Neural cell (in vitro differentiated cells): ENCODE measurements at regions not wholly inside any gene's neighbourhood (a gene's known extent, or its start where the extent isn't known, plus 50 kb on each side); places are given as distances from the start of the nearest gene placed in this dataset.

Experiments
- H2AFZ ChIP-seq: fragments of 200-600, 300-800 bp; sonication (generic), shearing (Covaris generic); 2 replicates; pipeline ENCODE4 v1.6.0; 2014; ENCODE audit warnings: low read depth, mild to moderate bottlenecking, antibody characterized with exemption, low read length, moderate library complexity
- H3F3A ChIP-seq: fragments of 200-600 bp; shearing (Covaris generic); 2 replicates; pipeline ENCODE4 v1.6.1; 2016; ENCODE audit warnings: mild to moderate bottlenecking, moderate library complexity, mixed read lengths, antibody characterized with exemption, low read length; ENCODE audit not compliant: insufficient read depth, poor library complexity, severe bottlenecking
- H3K27ac ChIP-seq: fragments of 200-600, 300-800 bp; sonication (generic), shearing (Covaris generic); 2 replicates; pipeline ENCODE4 v1.5.1; 2014; ENCODE audit warnings: mild to moderate bottlenecking, low read length, moderate library complexity
- H3K27me3 ChIP-seq: fragments of 300-800, 200-600 bp; sonication (generic), shearing (Covaris generic); 2 replicates; pipeline ENCODE4 v1.6.0; 2014; ENCODE audit warnings: mild to moderate bottlenecking, low read depth, low read length, moderate library complexity; ENCODE audit not compliant: insufficient read depth
- H3K36me3 ChIP-seq: fragments of 300-800, 200-600 bp; sonication (generic), shearing (Covaris generic); 2 replicates; pipeline ENCODE4 v1.5.1; 2014; ENCODE audit warnings: mild to moderate bottlenecking, antibody characterized with exemption, low read length, moderate library complexity; ENCODE audit not compliant: insufficient read depth
- H3K4me2 ChIP-seq: fragments of 300-800, 200-600 bp; sonication (generic), shearing (Covaris generic); 2 replicates; pipeline ENCODE4 v1.6.0; 2014; ENCODE audit warnings: mild to moderate bottlenecking, low read length
- H3K4me3 ChIP-seq: fragments of 300-800, 200-600 bp; sonication (generic), shearing (Covaris generic); 2 replicates; pipeline ENCODE4 v1.5.1; 2014; ENCODE audit warnings: mild to moderate bottlenecking, low read length, moderate library complexity
- H3K79me2 ChIP-seq: fragments of 200-600 bp; shearing (Covaris generic); replicated peaks from 2 replicates; pipeline ENCODE4 v1.6.0; 2014; ENCODE audit warnings: mild to moderate bottlenecking, low read length, moderate library complexity; ENCODE audit not compliant: insufficient read depth
- H3K9ac ChIP-seq: fragments of 300-800, 200-600 bp; sonication (generic), shearing (Covaris generic); 2 replicates; pipeline ENCODE4 v1.6.1; 2016; ENCODE audit warnings: mild to moderate bottlenecking, low read length, mixed read lengths
- H3K9me2 ChIP-seq: fragments of 200-600 bp; shearing (Covaris generic); 2 replicates; pipeline ENCODE4 v1.6.1; 2016; ENCODE audit warnings: mild to moderate bottlenecking, low read length, mixed read lengths; ENCODE audit not compliant: insufficient read depth
- H3K9me3 ChIP-seq: fragments of 200-600, 300-800 bp; sonication (generic), shearing (Covaris generic); 2 replicates; pipeline ENCODE4 v1.6.1; 2016; ENCODE audit warnings: mild to moderate bottlenecking, mixed run types, low read length, moderate library complexity, mixed read lengths
- H4K20me1 ChIP-seq: fragments of 200-600 bp; shearing (Covaris generic); 2 replicates; pipeline ENCODE4 v1.6.1; 2016; ENCODE audit warnings: mild to moderate bottlenecking, mixed run types; ENCODE audit not compliant: insufficient read depth
- EP300 ChIP-seq: fragments of 450-650 bp; conservative IDR thresholded peaks from 2 replicates; pipeline ENCODE4 v1.6.1; 2014; ENCODE audit warnings: antibody characterized with exemption, mild to moderate bottlenecking, moderate library complexity; ENCODE audit not compliant: poor library complexity, severe bottlenecking
- EZH2 ChIP-seq: fragments of 200-600, 300-800 bp; shearing (Covaris generic), sonication (generic); IDR thresholded peaks from 2 replicates; pipeline ENCODE4 v1.6.1; 2014; ENCODE audit warnings: antibody characterized with exemption, low read length, borderline replicate concordance, mild to moderate bottlenecking; ENCODE audit not compliant: insufficient read depth, poor library complexity, severe bottlenecking
- MXI1 ChIP-seq: fragments of 450-650 bp; conservative IDR thresholded peaks from 2 replicates; pipeline ENCODE4 v1.6.1; 2014; ENCODE audit warnings: antibody characterized with exemption, mild to moderate bottlenecking; ENCODE audit not compliant: poor library complexity, severe bottlenecking
- POLR2AphosphoS5 ChIP-seq: IDR thresholded peaks from 2 replicates; pipeline ENCODE4 v1.6.1; 2012
- RAD21 ChIP-seq: fragments of 450-650 bp; conservative IDR thresholded peaks from 2 replicates; pipeline ENCODE4 v1.6.1; 2014; ENCODE audit warnings: antibody characterized with exemption, mild to moderate bottlenecking, moderate library complexity
- REST ChIP-seq: IDR thresholded peaks from 2 replicates; pipeline ENCODE4 v1.6.1; 2012; ENCODE audit warnings: borderline replicate concordance
- SMC3 ChIP-seq: fragments of 450-650 bp; conservative IDR thresholded peaks from 2 replicates; pipeline ENCODE4 v1.6.1; 2014; ENCODE audit warnings: antibody characterized with exemption, mild to moderate bottlenecking, moderate library complexity; ENCODE audit not compliant: poor library complexity
- TAF1 ChIP-seq: IDR thresholded peaks from 2 replicates; pipeline ENCODE4 v1.6.1; 2012; ENCODE audit warnings: low read depth
- TF ChIP-seq, protein P1 (sequence below): fragments of 450-650 bp; IDR thresholded peaks from 2 replicates; pipeline ENCODE4 v1.5.1; 2014; ENCODE audit warnings: antibody characterized with exemption, mild to moderate bottlenecking, moderate library complexity; ENCODE audit not compliant: poor library complexity, severe bottlenecking

DNA sequence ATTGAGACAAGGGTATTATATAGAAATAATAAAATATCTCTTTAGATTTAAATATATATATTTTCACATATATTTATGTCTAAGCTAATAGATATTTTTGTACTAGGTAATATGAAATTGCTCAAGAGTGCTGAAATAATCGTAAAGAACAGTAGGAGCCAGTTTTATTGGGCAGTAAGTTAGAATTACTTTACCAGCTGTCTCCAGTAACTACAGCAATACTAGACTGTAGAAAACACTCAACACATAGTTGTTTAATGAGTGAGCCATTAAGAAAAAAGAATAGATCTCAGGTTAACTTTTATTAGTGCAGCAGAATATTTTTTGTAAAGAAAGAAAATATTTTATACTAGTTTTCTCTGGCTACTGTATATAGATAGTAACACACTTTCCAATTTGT is 715.2 kb downstream of the TRIML1 start:
- Histone ChIP-seq H3F3A (no peaks in the 10 kb centered on the region), H3K79me2 (no peaks in the 10 kb centered on the region), H3K9me3 (no peaks in the 10 kb centered on the region), H3K4me2 (no peak overlapping the region), H3K27ac (no peak overlapping the region), H3K36me3 (no peaks in the 10 kb centered on the region), H3K9ac (no peak overlapping the region), H3K4me3 (no peak overlapping the region), H3K27me3 (no peaks in the 10 kb centered on the region), H2AFZ (no peak overlapping the region), H3K9me2 (no peaks in the 10 kb centered on the region), H4K20me1 (no peaks in the 10 kb centered on the region)
- no peak for TF ChIP-seq TAF1
- TF ChIP-seq EP300 = no peak
- no peak for TF ChIP-seq MXI1
- no peak for TF ChIP-seq RAD21
- TF ChIP-seq EZH2 = no peak
- no peak for TF ChIP-seq POLR2AphosphoS5
- TF ChIP-seq, protein P1, sequence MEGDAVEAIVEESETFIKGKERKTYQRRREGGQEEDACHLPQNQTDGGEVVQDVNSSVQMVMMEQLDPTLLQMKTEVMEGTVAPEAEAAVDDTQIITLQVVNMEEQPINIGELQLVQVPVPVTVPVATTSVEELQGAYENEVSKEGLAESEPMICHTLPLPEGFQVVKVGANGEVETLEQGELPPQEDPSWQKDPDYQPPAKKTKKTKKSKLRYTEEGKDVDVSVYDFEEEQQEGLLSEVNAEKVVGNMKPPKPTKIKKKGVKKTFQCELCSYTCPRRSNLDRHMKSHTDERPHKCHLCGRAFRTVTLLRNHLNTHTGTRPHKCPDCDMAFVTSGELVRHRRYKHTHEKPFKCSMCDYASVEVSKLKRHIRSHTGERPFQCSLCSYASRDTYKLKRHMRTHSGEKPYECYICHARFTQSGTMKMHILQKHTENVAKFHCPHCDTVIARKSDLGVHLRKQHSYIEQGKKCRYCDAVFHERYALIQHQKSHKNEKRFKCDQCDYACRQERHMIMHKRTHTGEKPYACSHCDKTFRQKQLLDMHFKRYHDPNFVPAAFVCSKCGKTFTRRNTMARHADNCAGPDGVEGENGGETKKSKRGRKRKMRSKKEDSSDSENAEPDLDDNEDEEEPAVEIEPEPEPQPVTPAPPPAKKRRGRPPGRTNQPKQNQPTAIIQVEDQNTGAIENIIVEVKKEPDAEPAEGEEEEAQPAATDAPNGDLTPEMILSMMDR = no peak
- TF ChIP-seq SMC3 = no peak
- no peak for TF ChIP-seq REST

- Histone ChIP-seq H3K9ac (no peak overlapping the region), H3F3A (no peaks in the 10 kb centered on the region), H3K9me2 (no peaks in the 10 kb centered on the region), H3K27ac (no peak overlapping the region), H4K20me1 (no peaks in the 10 kb centered on the region), H3K9me3 (no peaks in the 10 kb centered on the region), H3K79me2 (no peaks in the 10 kb centered on the region), H2AFZ (no peak overlapping the region), H3K4me3 (no peak overlapping the region), H3K4me2 (no peak overlapping the region), H3K36me3 (no peaks in the 10 kb centered on the region), H3K27me3 (no peaks in the 10 kb centered on the region)
- no peak for TF ChIP-seq RAD21
- TF ChIP-seq SMC3 = no peak
These were observed 719.5 kb downstream of the TRIML1 start for GRCh38 chr4:188858696-188859095.

DNA sequence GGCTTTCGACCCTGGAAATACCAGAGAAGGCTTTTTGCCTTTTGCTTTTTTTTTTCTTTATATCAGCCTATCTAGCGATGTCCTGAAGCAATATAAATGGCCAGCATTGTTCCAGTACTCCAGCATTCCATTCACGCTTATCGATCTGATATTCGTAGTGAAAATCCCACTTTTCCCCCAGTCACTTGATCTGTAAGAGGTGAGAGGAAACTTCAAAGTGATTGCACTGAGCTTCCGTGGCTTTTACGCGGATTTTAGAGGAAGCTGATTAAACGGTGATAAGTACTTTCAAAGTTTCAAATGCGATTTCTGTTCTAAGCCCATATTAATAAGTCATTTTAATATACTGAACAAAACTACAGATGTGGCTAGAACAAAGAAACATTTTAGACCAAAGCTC is 725.5 kb downstream of the TRIML1 start:
- no peak overlapping the region for H3K9ac ChIP-seq
- H3F3A ChIP-seq = no peaks in the 10 kb centered on the region
- no peak overlapping the region for H3K27ac ChIP-seq
- H2AFZ ChIP-seq = no peak overlapping the region
- H3K27me3 ChIP-seq = no peaks in the 10 kb centered on the region
- no peak overlapping the region for H3K4me3 ChIP-seq
- no peak overlapping the region for H3K4me2 ChIP-seq
- no peak for TF ChIP-seq RAD21
- TF ChIP-seq MXI1 = no peak
- TF ChIP-seq EP300 = no peak
- TF ChIP-seq TAF1 = no peak
- TF ChIP-seq, protein P1 = no peak
- TF ChIP-seq POLR2AphosphoS5 = no peak
- H4K20me1 ChIP-seq = no peaks in the 10 kb centered on the region
- no peaks in the 10 kb centered on the region for H3K79me2 ChIP-seq
- H3K36me3 ChIP-seq = no peaks in the 10 kb centered on the region
- H3K9me2 ChIP-seq = no peaks in the 10 kb centered on the region
- no peaks in the 10 kb centered on the region for H3K9me3 ChIP-seq
